ENCODE measurements at regions not wholly inside any gene's neighbourhood (a gene's known extent, or its start where the extent isn't known, plus 50 kb on each side); places are given as distances from the start of the nearest gene placed in this dataset.
"Not testable (repeated sequence)": the region's sequence is repeated elsewhere in the genome, so short reads cannot be mapped to it uniquely, and the experiment has no call there.

- H3K27ac ChIP-seq (ENCODE audit: low read depth, low read length): no peak overlapping the region
- TF ChIP-seq CTCF (IDR thresholded peaks at IDR 0.05; ENCODE audit: extremely low read depth, low read depth, low read length): no peak
- H4K20me1 ChIP-seq (ENCODE audit: insufficient read depth, low read length): no peaks in the 10 kb centered on the region
- no peaks in the 10 kb centered on the region for H3K27me3 ChIP-seq (ENCODE audit: insufficient read depth, low read length)
- DNase-seq (ENCODE audit: insufficient read length, low spot score, missing footprints): no peak
- no peaks in the 10 kb centered on the region for H3K4me1 ChIP-seq (ENCODE audit: insufficient read depth, low read length)
- H3K36me3 ChIP-seq (ENCODE audit: insufficient read depth, low read length): no peaks in the 10 kb centered on the region
- no peak overlapping the region for H2AFZ ChIP-seq (ENCODE audit: low read length)
- no peaks in the 10 kb centered on the region for H3K79me2 ChIP-seq (ENCODE audit: insufficient read depth, low read length)
- H3K9me3 ChIP-seq (ENCODE audit: low read depth, low read length): no peaks in the 10 kb centered on the region
- H3K4me2 ChIP-seq (ENCODE audit: insufficient read depth, low read length): no peak overlapping the region
- H3K4me3 ChIP-seq (ENCODE audit: insufficient read depth, low read length): no peak overlapping the region
These were observed 582.8 kb upstream of the CPEB2 start for GRCh38 chr4:14419516-14419915.

- not testable (repeated sequence) for H3K36me3 ChIP-seq (ENCODE audit: insufficient read depth, low read length); H4K20me1 ChIP-seq (ENCODE audit: insufficient read depth, low read length); H3K4me3 ChIP-seq (ENCODE audit: insufficient read depth, low read length); H3K4me1 ChIP-seq (ENCODE audit: insufficient read depth, low read length); H3K27ac ChIP-seq (ENCODE audit: low read depth, low read length); H3K4me2 ChIP-seq (ENCODE audit: insufficient read depth, low read length); H3K79me2 ChIP-seq (ENCODE audit: insufficient read depth, low read length); H3K27me3 ChIP-seq (ENCODE audit: insufficient read depth, low read length); DNase-seq (ENCODE audit: insufficient read length, low spot score, missing footprints); H2AFZ ChIP-seq (ENCODE audit: low read length); H3K9me3 ChIP-seq (ENCODE audit: low read depth, low read length)
These were observed 576.0 kb upstream of the CPEB2 start for GRCh38 chr4:14426297-14426696.

GRCh38 chr4:14428125-14428524 lies 574.2 kb upstream of the CPEB2 start:
- no peak overlapping the region for H3K4me3 ChIP-seq (ENCODE audit: insufficient read depth, low read length)
- no peak overlapping the region for H3K27ac ChIP-seq (ENCODE audit: low read depth, low read length)
- peak overlapping the region; percentile 2 for H3K4me2 ChIP-seq (ENCODE audit: insufficient read depth, low read length)
- no peaks in the 10 kb centered on the region for H3K9me3 ChIP-seq (ENCODE audit: low read depth, low read length)
- no peak overlapping the region for H2AFZ ChIP-seq (ENCODE audit: low read length)
- peak; percentile 36 for DNase-seq (ENCODE audit: insufficient read length, low spot score, missing footprints)
- no peaks in the 10 kb centered on the region for H3K27me3 ChIP-seq (ENCODE audit: insufficient read depth, low read length)
- peaks cover 8% of the 10 kb centered on the region for H3K4me1 ChIP-seq (ENCODE audit: insufficient read depth, low read length)
- no peaks in the 10 kb centered on the region for H3K36me3 ChIP-seq (ENCODE audit: insufficient read depth, low read length)
- no peaks in the 10 kb centered on the region for H3K79me2 ChIP-seq (ENCODE audit: insufficient read depth, low read length)
- H4K20me1 ChIP-seq (ENCODE audit: insufficient read depth, low read length): no peaks in the 10 kb centered on the region
- TF ChIP-seq CTCF (IDR thresholded peaks at IDR 0.05; ENCODE audit: extremely low read depth, low read depth, low read length): no peak

GRCh38 chr4:14431155-14432134 lies 570.8 kb upstream of the CPEB2 start:
- H3K4me1 ChIP-seq (ENCODE audit: insufficient read depth, low read length): peaks cover 8% of the 10 kb centered on the region
- H3K4me2 ChIP-seq (ENCODE audit: insufficient read depth, low read length): no peak overlapping the region
- DNase-seq (ENCODE audit: insufficient read length, low spot score, missing footprints): no peak
- H3K36me3 ChIP-seq (ENCODE audit: insufficient read depth, low read length): no peaks in the 10 kb centered on the region
- no peak overlapping the region for H3K4me3 ChIP-seq (ENCODE audit: insufficient read depth, low read length)
- no peaks in the 10 kb centered on the region for H3K27me3 ChIP-seq (ENCODE audit: insufficient read depth, low read length)
- H2AFZ ChIP-seq (ENCODE audit: low read length): no peak overlapping the region
- no peaks in the 10 kb centered on the region for H4K20me1 ChIP-seq (ENCODE audit: insufficient read depth, low read length)
- no peaks in the 10 kb centered on the region for H3K9me3 ChIP-seq (ENCODE audit: low read depth, low read length)
- no peaks in the 10 kb centered on the region for H3K79me2 ChIP-seq (ENCODE audit: insufficient read depth, low read length)
- no peak overlapping the region for H3K27ac ChIP-seq (ENCODE audit: low read depth, low read length)
- TF ChIP-seq CTCF (IDR thresholded peaks at IDR 0.05; ENCODE audit: extremely low read depth, low read depth, low read length): no peak
